GM23338 (cell line): ENCODE measurements at regions not wholly inside any gene's neighbourhood (a gene's known extent, or its start where the extent isn't known, plus 50 kb on each side); places are given as distances from the start of the nearest gene placed in this dataset.

Experiments
- ATAC-seq: fragments of 200-7000 bp; cut with Tn5 transposase; 3 replicates; pipeline ENCODE4 v1.9.1; 2020
- DNase-seq: peaks from one replicate; pipeline ENCODE4 v3.0.0-alpha.2; 2015; ENCODE audit warnings: low spot score
- H2AFZ ChIP-seq: fragments of 200-600 bp; sonication (generic); 2 replicates; pipeline ENCODE4 v1.8.0; 2016; ENCODE audit warnings: antibody characterized with exemption, mild to moderate bottlenecking, moderate library complexity
- H3F3A ChIP-seq: fragments of 200-600 bp; sonication (generic); replicated peaks from 2 replicates; pipeline ENCODE4 v1.8.0; 2017; ENCODE audit warnings: antibody characterized with exemption, mixed run types, low read depth
- H3K27ac ChIP-seq: fragments of 200-600 bp; sonication (generic); 2 replicates; pipeline ENCODE4 v1.6.1; 2016; ENCODE audit warnings: low read depth
- H3K27me3 ChIP-seq: fragments of 200-600 bp; sonication (generic); 2 replicates; pipeline ENCODE4 v1.8.0; 2016; ENCODE audit warnings: mild to moderate bottlenecking, mixed run types, moderate library complexity; ENCODE audit not compliant: insufficient read depth
- H3K36me3 ChIP-seq: fragments of 200-600 bp; sonication (generic); 2 replicates; pipeline ENCODE4 v1.8.0; 2016; ENCODE audit warnings: mild to moderate bottlenecking; ENCODE audit not compliant: insufficient read depth
- H3K4me1 ChIP-seq: fragments of 200-600 bp; sonication (generic); 2 replicates; pipeline ENCODE4 v1.8.0; 2016; ENCODE audit warnings: mild to moderate bottlenecking, moderate library complexity; ENCODE audit not compliant: insufficient read depth
- H3K4me2 ChIP-seq: fragments of 200-600 bp; sonication (generic); 2 replicates; pipeline ENCODE4 v1.7.1; 2017; ENCODE audit warnings: mixed run types
- H3K4me3 ChIP-seq: fragments of 200-600 bp; sonication (generic); 2 replicates; pipeline ENCODE4 v1.6.1; 2016; ENCODE audit warnings: mixed run types
- H3K79me2 ChIP-seq: fragments of 200-600 bp; sonication (generic); replicated peaks from 2 replicates; pipeline ENCODE4 v1.8.0; 2017; ENCODE audit warnings: mild to moderate bottlenecking; ENCODE audit not compliant: insufficient read depth
- H3K9me2 ChIP-seq: fragments of 200-600 bp; sonication (generic); 2 replicates; pipeline ENCODE4 v1.8.0; 2017; ENCODE audit not compliant: insufficient read depth
- H4K20me1 ChIP-seq: fragments of 200-600 bp; sonication (generic); replicated peaks from 2 replicates; pipeline ENCODE4 v1.8.0; 2017; ENCODE audit warnings: mild to moderate bottlenecking; ENCODE audit not compliant: insufficient read depth
- H3K27ac Mint-ChIP-seq: 2 replicates; pipeline ENCODE4 v1.8.0; 2020; ENCODE audit warnings: inconsistent platforms, mild to moderate bottlenecking, moderate library complexity, mixed read lengths
- H3K27me3 Mint-ChIP-seq: 3 replicates; pipeline ENCODE4 v1.8.0; 2022; ENCODE audit warnings: low read depth, mild to moderate bottlenecking, moderate library complexity, mixed read lengths, inconsistent platforms; ENCODE audit not compliant: insufficient read depth, poor library complexity
- H3K36me3 Mint-ChIP-seq: 3 replicates; pipeline ENCODE4 v1.8.0; 2021; ENCODE audit warnings: low read depth, mild to moderate bottlenecking, inconsistent platforms, moderate library complexity, mixed read lengths
- H3K4me1 Mint-ChIP-seq: 3 replicates; pipeline ENCODE4 v1.8.0; 2020; ENCODE audit warnings: mild to moderate bottlenecking, inconsistent platforms, mixed read lengths
- H3K4me3 Mint-ChIP-seq: 3 replicates; pipeline ENCODE4 v1.8.0; 2021; ENCODE audit warnings: moderate library complexity, mild to moderate bottlenecking, inconsistent platforms, mixed read lengths
- H3K9me3 Mint-ChIP-seq: 3 replicates; pipeline ENCODE4 v1.8.0; 2020; ENCODE audit warnings: moderate library complexity, mild to moderate bottlenecking, inconsistent platforms, mixed read lengths
- CREB1 ChIP-seq: fragments of 250-450 bp; sonication (Bioruptor Pico); IDR thresholded peaks from 2 replicates; pipeline ENCODE4 v1.5.0; 2020; ENCODE audit warnings: low read depth, mild to moderate bottlenecking, moderate library complexity
- CTCF ChIP-seq, 2 experiments: fragments of 200-600 bp in 1 of 2; sonication (generic) in 1 of 2; conservative IDR thresholded peaks; 2 replicates each; pipeline versions ENCODE4 v1.5.1 to v1.6.1; 2016 to 2017; ENCODE audit warnings: antibody characterized with exemption in 2 of 2, low read depth in 2 of 2, mild to moderate bottlenecking in 2 of 2, moderate library complexity in 1 of 2
- ETS1 ChIP-seq: IDR thresholded peaks from 2 replicates; pipeline ENCODE4 v1.6.1; 2016; ENCODE audit warnings: antibody characterized with exemption
- EZH2 ChIP-seq: fragments of 200-600 bp; sonication (generic); IDR thresholded peaks from one replicate; pipeline ENCODE4 v1.8.0; 2017; ENCODE audit warnings: antibody characterized with exemption, mild to moderate bottlenecking, low read depth; ENCODE audit not compliant: unreplicated experiment
- EZH2phosphoT487 ChIP-seq: fragments of 200-600 bp; sonication (generic); IDR thresholded peaks from one replicate; pipeline ENCODE4 v1.8.1; 2018; ENCODE audit warnings: antibody characterized with exemption; ENCODE audit not compliant: unreplicated experiment
- JUNB ChIP-seq: IDR thresholded peaks from one replicate; pipeline ENCODE4 v1.6.1; 2016; ENCODE audit warnings: antibody characterized with exemption; ENCODE audit not compliant: unreplicated experiment
- NANOG ChIP-seq: IDR thresholded peaks from 2 replicates; pipeline ENCODE4 v1.6.1; 2016; ENCODE audit warnings: antibody characterized with exemption, borderline replicate concordance
- POLR2AphosphoS5 ChIP-seq: IDR thresholded peaks from 2 replicates; pipeline ENCODE4 v1.6.1; 2016; ENCODE audit warnings: antibody characterized with exemption, low read depth
- REST ChIP-seq: IDR thresholded peaks from one replicate; pipeline ENCODE4 v1.6.1; 2018; ENCODE audit warnings: antibody characterized with exemption; ENCODE audit not compliant: unreplicated experiment
- STAT1 ChIP-seq: IDR thresholded peaks from one replicate; pipeline ENCODE4 v1.6.1; 2016; ENCODE audit warnings: antibody characterized with exemption; ENCODE audit not compliant: unreplicated experiment
- ZNF114 ChIP-seq: fragments of 250-450 bp; sonication (Bioruptor Pico); IDR thresholded peaks from 2 replicates; pipeline ENCODE4 v1.5.0; 2020; ENCODE audit warnings: mild to moderate bottlenecking, moderate library complexity
- ZNF331 ChIP-seq: fragments of 250-450 bp; sonication (Bioruptor Pico); IDR thresholded peaks from 2 replicates; pipeline ENCODE4 v1.5.0; 2020; ENCODE audit warnings: low read depth, mild to moderate bottlenecking, moderate library complexity
- ZNF462 ChIP-seq: fragments of 250-450 bp; sonication (Bioruptor Pico); IDR thresholded peaks from 2 replicates; pipeline ENCODE4 v1.5.0; 2020; ENCODE audit warnings: mild to moderate bottlenecking, moderate library complexity

GRCh38 chr6:140976806-140977205, 1155.9 kb upstream of the GJE1 start (continued):
- no peak for TF ChIP-seq JUNB

- H4K20me1 ChIP-seq: no peaks in the 10 kb centered on the region
- TF ChIP-seq ETS1 (no peak), STAT1 (no peak), EZH2phosphoT487 (no peak), CTCF (conservative IDR thresholded peaks at IDR 0.05; ENCODE audit: low read depth in 2 of 2) (no peak), POLR2AphosphoS5 (no peak), CREB1 (CRISPR knock-in tag) (no peak), ZNF331 (CRISPR knock-in tag) (no peak), EZH2 (no peak), JUNB (no peak), REST (no peak), ZNF114 (CRISPR knock-in tag) (no peak), NANOG (no peak), ZNF462 (CRISPR knock-in tag) (no peak)
- H3K4me3 ChIP-seq: no peak overlapping the region
- H3K27ac ChIP-seq: no peak overlapping the region
- DNase-seq: no peak
- H3K36me3 ChIP-seq: no peaks in the 10 kb centered on the region
- H3K27me3 ChIP-seq: no peaks in the 10 kb centered on the region
- H3K4me1 ChIP-seq: no peaks in the 10 kb centered on the region
- Mint-ChIP-seq H3K27ac (no peak overlapping the region), H3K36me3 (peaks cover 9% of the 10 kb centered on the region; the same call in 1 of the 3 replicates), H3K9me3 (peaks cover 29% of the 10 kb centered on the region), H3K4me3 (no peak overlapping the region), H3K4me1 (no peaks in the 10 kb centered on the region), H3K27me3 (no peaks in the 10 kb centered on the region)
- ATAC-seq: no peak
- 0 out of 2 replicates have a peak overlapping the region, but pooled peaks have one; percentile 15 for H2AFZ ChIP-seq
- H3K4me2 ChIP-seq: no peak overlapping the region
- H3K9me2 ChIP-seq: no peaks in the 10 kb centered on the region
- no peaks in the 10 kb centered on the region for H3K79me2 ChIP-seq
- H3F3A ChIP-seq: no peaks in the 10 kb centered on the region
Observed at GRCh38 chr6:140970485-140970884, 1162.2 kb upstream of the GJE1 start.
